Uterus (tissue), 2 donors: ENCODE measurements at regions not wholly inside any gene's neighbourhood (a gene's known extent, or its start where the extent isn't known, plus 50 kb on each side); places are given as distances from the start of the nearest gene placed in this dataset.

ENCODE experiments used
- CTCF ChIP-seq, 4 experiments: fragments of 200-600 bp in 2 of 4; fragments of 450-650 bp in 2 of 4; sonication (generic) in 2 of 4; IDR thresholded peaks; one replicate each; pipeline ENCODE4 v1.5.1; 2016 to 2019; ENCODE audit warnings: antibody characterized with exemption in 4 of 4, mild to moderate bottlenecking in 2 of 4, moderate library complexity in 1 of 4
- POLR2A ChIP-seq, 2 donors: fragments of 450-650 bp; IDR thresholded peaks; one replicate each; pipeline ENCODE4 v1.6.1; 2016; ENCODE audit warnings: antibody characterized with exemption in 2 of 2, mild to moderate bottlenecking in 1 of 2, moderate library complexity in 1 of 2

GRCh38 chr11:120031156-120031555 lies 106.8 kb downstream of the TRIM29 start:
- TF ChIP-seq CTCF (IDR thresholded peaks at IDR 0.05) (no peak), POLR2A (IDR thresholded peaks at IDR 0.05) (no peak)
